AG09319 (cell line): ENCODE measurements at regions not wholly inside any gene's neighbourhood (a gene's known extent, or its start where the extent isn't known, plus 50 kb on each side); places are given as distances from the start of the nearest gene placed in this dataset.

ENCODE experiments used
- DNase-seq: peaks from one replicate; pipeline ENCODE4 v3.0.0-alpha.2; 2010; ENCODE audit warnings: low read depth; ENCODE audit errors: extremely low read depth
- CTCF ChIP-seq: IDR thresholded peaks from 2 replicates; pipeline ENCODE4 v1.5.1; 2011; ENCODE audit warnings: low read depth, mild to moderate bottlenecking, inconsistent platforms, low read length, moderate library complexity

GRCh38 chr18:10367836-10368235 is 86.6 kb upstream of the APCDD1 start:
- DNase-seq: no peak
- no peak for TF ChIP-seq CTCF

- TF ChIP-seq CTCF: no peak
- no peak for DNase-seq
Observed at GRCh38 chr18:10368456-10369453, 85.7 kb upstream of the APCDD1 start.

- no peak for DNase-seq
- no peak for TF ChIP-seq CTCF
Observed at GRCh38 chr18:10370716-10371115, 83.7 kb upstream of the APCDD1 start.

GRCh38 chr18:10371165-10371564 is 83.3 kb upstream of the APCDD1 start:
- no peak for DNase-seq
- no peak for TF ChIP-seq CTCF

GRCh38 chr18:10374195-10374594 is 80.2 kb upstream of the APCDD1 start:
- TF ChIP-seq CTCF: no peak
- DNase-seq: no peak

GRCh38 chr18:10374636-10375293 is 79.7 kb upstream of the APCDD1 start:
- DNase-seq: no peak

More at GRCh38 chr18:10374636-10375293, 79.7 kb upstream of the APCDD1 start:
- no peak for TF ChIP-seq CTCF
